Heart left ventricle (tissue), 13 donors: ENCODE measurements at regions not wholly inside any gene's neighbourhood (a gene's known extent, or its start where the extent isn't known, plus 50 kb on each side); places are given as distances from the start of the nearest gene placed in this dataset.

Experiments
- POLR2A ChIP-seq, 2 donors: fragments of 450-650 bp; IDR thresholded peaks; one replicate each; pipeline ENCODE4 v1.6.1; 2017; ENCODE audit warnings: antibody characterized with exemption in 2 of 2, mild to moderate bottlenecking in 2 of 2, moderate library complexity in 2 of 2
- TF ChIP-seq, protein P1 (sequence below), 12 donors: fragments of 200-600 bp; sonication (generic) in 4 of 12; IDR thresholded peaks; one replicate each; pipeline versions ENCODE4 v1.5.0 to v1.8.0; 2018 to 2022; ENCODE audit warnings: antibody characterized with exemption in 12 of 12, mild to moderate bottlenecking in 5 of 12
- donor health status: ischemic (EF 13 %, LVEDD 7.1; RV severe dilation, severe dysfunction).
- donor health status: DM: no; HTN: yes; CAD: no.
- donor health status: DM: no; HTN: no; CAD: no.
- donor health status: ischemic (EF 25% LVEDD 6.9; RV normal size, moderate dysfunction).
- donor health status: ischemic (EF 25% LVEDD 5.7; RV mildly dilated, moderate dysfunction).
- donor health status: ischemic (EF 35%, LVEDD 5.7; RV mildly dilated, moderate dysfunction).
- donor health status: nonischemic (EF 11% LVEDD 7.7; RV severe dilation, severe dysfunction).
- donor health status: DM: yes; HTN: yes; CAD: no.
- donor health status: PGD.
- donor health status: ischemic (EF 29% LVEDD 5.4; RV normal size, mild dysfunction).
- donor health status: nonischemic (EF 23%, LVEDD 6.1; RV moderate dilation, normal function).

DNA sequence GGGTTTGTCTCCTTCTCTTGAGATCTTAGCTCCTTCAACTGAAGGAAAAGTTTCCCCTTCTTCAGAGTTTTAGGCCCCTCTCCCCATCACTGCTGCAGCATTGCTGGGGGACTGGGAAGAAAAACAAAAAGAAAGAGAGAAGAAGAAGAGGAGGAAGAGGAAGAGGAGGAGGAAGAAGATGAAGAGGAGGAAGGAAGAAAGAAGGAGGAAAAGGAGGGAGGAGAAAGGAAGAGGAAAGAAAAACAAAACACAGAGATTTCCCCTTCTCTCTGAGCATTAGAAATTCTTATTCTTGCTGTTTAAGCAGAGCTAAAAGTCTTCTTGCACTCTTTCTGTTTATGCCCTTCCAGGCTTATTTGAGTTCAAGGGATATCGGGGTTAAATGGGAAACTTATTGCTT is 219.8 kb upstream of the AMIGO2 start:
- TF ChIP-seq, protein P1, sequence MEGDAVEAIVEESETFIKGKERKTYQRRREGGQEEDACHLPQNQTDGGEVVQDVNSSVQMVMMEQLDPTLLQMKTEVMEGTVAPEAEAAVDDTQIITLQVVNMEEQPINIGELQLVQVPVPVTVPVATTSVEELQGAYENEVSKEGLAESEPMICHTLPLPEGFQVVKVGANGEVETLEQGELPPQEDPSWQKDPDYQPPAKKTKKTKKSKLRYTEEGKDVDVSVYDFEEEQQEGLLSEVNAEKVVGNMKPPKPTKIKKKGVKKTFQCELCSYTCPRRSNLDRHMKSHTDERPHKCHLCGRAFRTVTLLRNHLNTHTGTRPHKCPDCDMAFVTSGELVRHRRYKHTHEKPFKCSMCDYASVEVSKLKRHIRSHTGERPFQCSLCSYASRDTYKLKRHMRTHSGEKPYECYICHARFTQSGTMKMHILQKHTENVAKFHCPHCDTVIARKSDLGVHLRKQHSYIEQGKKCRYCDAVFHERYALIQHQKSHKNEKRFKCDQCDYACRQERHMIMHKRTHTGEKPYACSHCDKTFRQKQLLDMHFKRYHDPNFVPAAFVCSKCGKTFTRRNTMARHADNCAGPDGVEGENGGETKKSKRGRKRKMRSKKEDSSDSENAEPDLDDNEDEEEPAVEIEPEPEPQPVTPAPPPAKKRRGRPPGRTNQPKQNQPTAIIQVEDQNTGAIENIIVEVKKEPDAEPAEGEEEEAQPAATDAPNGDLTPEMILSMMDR (IDR thresholded peaks at IDR 0.05) = no peak
- no peak for TF ChIP-seq POLR2A (IDR thresholded peaks at IDR 0.05)
